ENCODE measurements at regions not wholly inside any gene's neighbourhood (a gene's known extent, or its start where the extent isn't known, plus 50 kb on each side); places are given as distances from the start of the nearest gene placed in this dataset.

DNA sequence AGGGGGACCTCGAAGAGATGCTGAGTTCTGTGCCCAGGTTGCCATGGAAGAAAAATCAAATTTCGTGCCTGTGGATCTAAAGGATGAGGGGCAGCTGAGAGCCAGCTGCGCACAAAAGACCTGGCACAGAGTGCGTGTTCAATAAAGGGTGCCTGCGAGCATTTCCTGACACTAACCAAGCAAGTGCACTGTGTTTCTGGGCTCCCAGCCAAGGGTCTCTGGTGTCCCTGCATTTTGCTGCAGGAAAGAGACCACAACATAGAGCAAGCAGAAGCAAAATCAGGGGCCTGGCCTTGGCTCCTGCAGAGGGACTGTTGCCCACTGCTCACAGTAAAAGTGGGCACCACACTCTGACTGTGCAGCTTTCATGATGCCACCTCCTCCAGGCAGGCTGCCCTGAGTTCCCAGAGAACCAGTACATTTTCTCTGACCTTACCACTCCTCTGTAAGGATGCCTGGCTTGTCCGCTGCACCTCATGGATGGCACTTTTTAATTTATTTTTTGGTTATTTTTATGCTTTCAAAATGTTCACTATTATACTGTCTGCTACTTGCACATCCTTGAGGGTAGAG is 70.8 kb upstream of the GPR12 start:
- Histone ChIP-seq H3K4me3 (ENCODE audit: low read depth in 1 of 5, low read length in 5 of 5) (no peak overlapping the region), H3K9me3 (ENCODE audit: control insufficient read depth in 5 of 5, low read length in 5 of 5) (peaks cover 0 to 6% (median 0%) of the 10 kb centered on the region in 5 donors), H3K9ac (ENCODE audit: low read length in 5 of 5) (no peak overlapping the region), H3K27ac (ENCODE audit: low read depth, low read length) (no peak overlapping the region), H3K27me3 (ENCODE audit: control insufficient read depth in 5 of 5, insufficient read depth in 4 of 5, low read length in 5 of 5) (no peaks in the 10 kb centered on the region), H3K4me1 (ENCODE audit: control insufficient read depth in 5 of 5, insufficient read depth in 5 of 5, low read length in 5 of 5) (no peaks in the 10 kb centered on the region), H3K36me3 (ENCODE audit: control insufficient read depth in 5 of 5, insufficient read depth in 5 of 5, low read length in 5 of 5) (no peaks in the 10 kb centered on the region)

DNA sequence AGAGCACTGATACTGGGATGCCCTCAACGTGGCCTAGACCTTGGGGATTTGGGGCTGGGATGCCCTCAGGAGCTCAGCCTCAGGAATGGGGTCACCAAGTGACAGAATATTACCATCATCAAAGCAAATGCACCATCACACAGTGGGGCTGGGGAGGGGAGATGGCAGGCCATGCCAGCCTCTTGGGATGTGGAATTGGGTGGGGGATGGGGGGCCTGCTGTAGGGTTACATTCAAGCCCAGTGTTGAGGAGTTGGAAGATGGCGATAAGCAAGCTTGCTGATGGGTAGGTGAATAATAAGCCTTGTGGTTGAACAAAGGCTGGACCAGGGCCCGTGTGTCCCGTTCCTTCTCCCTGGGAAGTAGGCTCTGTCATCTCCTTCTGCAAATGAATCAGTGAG is 69.1 kb upstream of the GPR12 start:
- H3K4me3 ChIP-seq (ENCODE audit: low read depth in 1 of 5, low read length in 5 of 5), result no peak overlapping the region
- H3K27me3 ChIP-seq (ENCODE audit: control insufficient read depth in 5 of 5, insufficient read depth in 4 of 5, low read length in 5 of 5), result no peaks in the 10 kb centered on the region
- H3K36me3 ChIP-seq (ENCODE audit: control insufficient read depth in 5 of 5, insufficient read depth in 5 of 5, low read length in 5 of 5), result no peaks in the 10 kb centered on the region
- H3K9ac ChIP-seq (ENCODE audit: low read length in 5 of 5), result no peak overlapping the region
- no peak overlapping the region for H3K27ac ChIP-seq (ENCODE audit: low read depth, low read length)
- no peaks in the 10 kb centered on the region for H3K4me1 ChIP-seq (ENCODE audit: control insufficient read depth in 5 of 5, insufficient read depth in 5 of 5, low read length in 5 of 5)
- H3K9me3 ChIP-seq (ENCODE audit: control insufficient read depth in 5 of 5, low read length in 5 of 5), result no peaks in the 10 kb centered on the region

DNA sequence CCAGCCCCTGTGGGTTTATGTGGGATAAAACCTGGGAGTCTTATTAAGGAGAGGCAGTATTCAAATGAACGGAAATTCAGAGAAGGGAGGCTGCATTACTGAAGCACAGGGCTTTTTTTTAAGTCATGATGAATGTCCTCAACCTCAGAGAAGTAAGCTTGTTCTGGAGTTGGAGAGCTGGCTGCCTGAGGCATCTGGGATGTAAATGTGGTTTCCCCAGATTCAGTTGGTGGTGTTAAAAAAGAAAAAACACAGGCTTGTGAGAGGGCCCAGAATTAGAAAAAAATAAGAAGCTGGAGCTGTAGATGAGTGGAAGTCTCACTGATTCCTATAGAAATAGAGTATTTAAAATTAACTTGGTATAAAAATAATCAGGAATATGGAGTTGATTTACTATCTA is 64.0 kb upstream of the GPR12 start:
- Histone ChIP-seq H3K4me1 (ENCODE audit: control insufficient read depth in 5 of 5, insufficient read depth in 5 of 5, low read length in 5 of 5) (no peaks in the 10 kb centered on the region), H3K27me3 (ENCODE audit: control insufficient read depth in 5 of 5, insufficient read depth in 4 of 5, low read length in 5 of 5) (peaks cover 0 to 5% (median 0%) of the 10 kb centered on the region in 5 donors), H3K36me3 (ENCODE audit: control insufficient read depth in 5 of 5, insufficient read depth in 5 of 5, low read length in 5 of 5) (no peaks in the 10 kb centered on the region)

GRCh38 chr13:26822146-26822545 is 61.6 kb upstream of the GPR12 start:
- no peaks in the 10 kb centered on the region for H3K36me3 ChIP-seq (ENCODE audit: control insufficient read depth in 5 of 5, insufficient read depth in 5 of 5, low read length in 5 of 5)
- H3K27me3 ChIP-seq (ENCODE audit: control insufficient read depth in 5 of 5, insufficient read depth in 4 of 5, low read length in 5 of 5), result peaks cover 0 to 5% (median 0%) of the 10 kb centered on the region in 5 donors
- H3K4me3 ChIP-seq (ENCODE audit: low read depth in 1 of 5, low read length in 5 of 5), result no peak overlapping the region
- H3K9ac ChIP-seq (ENCODE audit: low read length in 5 of 5), result no peak overlapping the region
- H3K4me1 ChIP-seq (ENCODE audit: control insufficient read depth in 5 of 5, insufficient read depth in 5 of 5, low read length in 5 of 5), result no peaks in the 10 kb centered on the region
- no peak overlapping the region for H3K27ac ChIP-seq (ENCODE audit: low read depth, low read length)
- no peaks in the 10 kb centered on the region for H3K9me3 ChIP-seq (ENCODE audit: control insufficient read depth in 5 of 5, low read length in 5 of 5)

More for the DNA sequence above, 64.0 kb upstream of the GPR12 start:
- H3K9ac ChIP-seq (ENCODE audit: low read length in 5 of 5), result no peak overlapping the region
- H3K9me3 ChIP-seq (ENCODE audit: control insufficient read depth in 5 of 5, low read length in 5 of 5), result no peaks in the 10 kb centered on the region
- H3K4me3 ChIP-seq (ENCODE audit: low read depth in 1 of 5, low read length in 5 of 5), result no peak overlapping the region
- H3K27ac ChIP-seq (ENCODE audit: low read depth, low read length), result no peak overlapping the region

DNA sequence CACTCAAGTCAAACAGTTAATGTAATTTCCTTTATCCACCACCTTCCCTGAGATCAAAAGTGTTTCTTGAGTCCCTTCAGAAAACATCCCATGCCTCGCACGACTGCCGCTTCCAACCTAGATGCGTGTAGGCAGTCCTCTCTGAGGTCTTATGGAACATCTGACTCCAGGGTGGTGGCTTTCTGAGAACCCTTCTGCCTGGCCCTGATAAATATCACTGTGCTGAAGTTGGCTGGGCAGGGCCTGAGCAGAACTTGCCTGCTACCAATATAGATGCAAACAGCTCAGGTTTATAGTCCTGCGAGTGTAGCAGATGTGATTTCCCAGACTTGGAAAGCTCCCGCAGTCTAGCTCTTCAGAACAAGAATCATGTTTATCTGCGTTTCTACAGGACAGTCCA is 61.1 kb upstream of the GPR12 start:
- H3K27me3 ChIP-seq (ENCODE audit: control insufficient read depth in 5 of 5, insufficient read depth in 4 of 5, low read length in 5 of 5), result peaks cover 0 to 5% (median 0%) of the 10 kb centered on the region in 5 donors
- H3K4me1 ChIP-seq (ENCODE audit: control insufficient read depth in 5 of 5, insufficient read depth in 5 of 5, low read length in 5 of 5), result peaks cover 0 to 3% (median 0%) of the 10 kb centered on the region in 5 donors
- H3K9ac ChIP-seq (ENCODE audit: low read length in 5 of 5), result no peak overlapping the region
- H3K4me3 ChIP-seq (ENCODE audit: low read depth in 1 of 5, low read length in 5 of 5), result no peak overlapping the region
- H3K27ac ChIP-seq (ENCODE audit: low read depth, low read length), result no peak overlapping the region
- H3K36me3 ChIP-seq (ENCODE audit: control insufficient read depth in 5 of 5, insufficient read depth in 5 of 5, low read length in 5 of 5), result no peaks in the 10 kb centered on the region
- no peaks in the 10 kb centered on the region for H3K9me3 ChIP-seq (ENCODE audit: control insufficient read depth in 5 of 5, low read length in 5 of 5)

DNA sequence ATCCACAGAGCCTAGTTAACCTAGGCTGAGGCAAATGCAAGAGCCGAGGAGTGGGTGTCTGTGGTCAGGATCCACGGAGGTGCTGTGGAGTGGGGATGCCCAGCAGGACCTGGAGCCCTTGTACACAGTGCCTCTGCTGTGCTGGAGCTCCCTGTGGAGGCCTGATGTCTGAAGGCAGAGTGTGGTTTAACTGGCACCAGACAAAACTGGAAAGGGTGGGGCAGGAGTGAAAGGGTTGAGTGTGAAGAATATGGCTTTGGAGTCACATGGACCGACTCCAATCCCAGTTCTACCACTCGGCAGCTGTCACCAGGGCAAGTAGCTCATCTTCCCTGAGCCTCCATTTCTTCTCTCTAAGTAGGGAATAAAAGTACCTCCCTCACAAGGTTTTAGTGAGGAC is 60.3 kb upstream of the GPR12 start:
- no peaks in the 10 kb centered on the region for H3K36me3 ChIP-seq (ENCODE audit: control insufficient read depth in 5 of 5, insufficient read depth in 5 of 5, low read length in 5 of 5)
- H3K4me3 ChIP-seq (ENCODE audit: low read depth in 1 of 5, low read length in 5 of 5), result no peak overlapping the region
- no peak overlapping the region for H3K9ac ChIP-seq (ENCODE audit: low read length in 5 of 5)
- H3K27ac ChIP-seq (ENCODE audit: low read depth, low read length), result no peak overlapping the region
- peaks cover 0 to 5% (median 0%) of the 10 kb centered on the region in 5 donors for H3K27me3 ChIP-seq (ENCODE audit: control insufficient read depth in 5 of 5, insufficient read depth in 4 of 5, low read length in 5 of 5)
- H3K4me1 ChIP-seq (ENCODE audit: control insufficient read depth in 5 of 5, insufficient read depth in 5 of 5, low read length in 5 of 5), result peaks cover 0 to 3% (median 0%) of the 10 kb centered on the region in 5 donors
- H3K9me3 ChIP-seq (ENCODE audit: control insufficient read depth in 5 of 5, low read length in 5 of 5), result no peaks in the 10 kb centered on the region

DNA sequence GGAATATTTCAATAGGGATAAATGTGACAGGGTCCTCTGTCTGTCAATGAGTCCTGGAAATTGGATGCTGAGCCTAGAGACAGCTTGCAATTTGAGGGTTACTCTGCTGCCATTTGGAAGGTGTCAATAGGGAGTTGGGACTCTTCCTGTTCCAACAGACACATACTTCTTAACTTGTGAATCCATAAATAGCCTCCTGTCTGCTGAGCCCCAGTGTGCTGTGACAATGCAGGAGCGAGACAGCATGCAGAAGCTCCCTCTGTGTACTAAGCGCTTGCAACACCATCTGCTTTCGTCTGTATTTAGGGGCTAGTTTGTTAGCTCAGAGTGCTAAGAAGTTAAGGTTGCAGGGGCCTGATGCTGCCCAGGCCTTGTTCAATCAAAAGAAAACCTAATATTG is 58.5 kb upstream of the GPR12 start:
- Histone ChIP-seq H3K9me3 (ENCODE audit: control insufficient read depth in 5 of 5, low read length in 5 of 5) (no peaks in the 10 kb centered on the region), H3K4me3 (ENCODE audit: low read depth in 1 of 5, low read length in 5 of 5) (no peak overlapping the region), H3K9ac (ENCODE audit: low read length in 5 of 5) (no peak overlapping the region), H3K27me3 (ENCODE audit: control insufficient read depth in 5 of 5, insufficient read depth in 4 of 5, low read length in 5 of 5) (peaks cover 0 to 10% (median 4%) of the 10 kb centered on the region in 5 donors), H3K36me3 (ENCODE audit: control insufficient read depth in 5 of 5, insufficient read depth in 5 of 5, low read length in 5 of 5) (no peaks in the 10 kb centered on the region), H3K27ac (ENCODE audit: low read depth, low read length) (no peak overlapping the region), H3K4me1 (ENCODE audit: control insufficient read depth in 5 of 5, insufficient read depth in 5 of 5, low read length in 5 of 5) (peaks cover 0 to 3% (median 0%) of the 10 kb centered on the region in 5 donors)

DNA sequence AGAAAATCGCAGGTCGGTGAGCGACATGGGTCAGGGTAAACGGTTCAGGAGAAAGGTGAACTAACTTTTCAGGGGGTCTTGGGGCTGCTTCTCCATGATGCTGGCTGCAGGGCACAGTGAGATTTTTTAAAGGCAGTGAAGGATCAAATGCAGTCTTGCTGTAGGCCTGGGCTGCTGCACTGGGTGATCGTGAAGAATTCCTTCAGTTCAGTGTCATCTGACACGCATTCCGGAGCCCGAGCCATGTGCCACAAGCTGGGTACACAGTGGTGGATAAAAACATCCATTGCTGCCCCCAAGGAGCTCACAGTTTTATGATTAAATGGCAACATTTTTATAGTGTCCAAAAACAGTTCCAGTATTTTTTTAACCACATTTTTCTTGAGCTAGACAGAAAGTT is 56.3 kb upstream of the GPR12 start:
- Histone ChIP-seq H3K9me3 (ENCODE audit: control insufficient read depth in 5 of 5, low read length in 5 of 5) (no peaks in the 10 kb centered on the region), H3K36me3 (ENCODE audit: control insufficient read depth in 5 of 5, insufficient read depth in 5 of 5, low read length in 5 of 5) (no peaks in the 10 kb centered on the region), H3K27ac (ENCODE audit: low read depth, low read length) (no peak overlapping the region), H3K4me1 (ENCODE audit: control insufficient read depth in 5 of 5, insufficient read depth in 5 of 5, low read length in 5 of 5) (peaks cover 0 to 3% (median 0%) of the 10 kb centered on the region in 5 donors), H3K27me3 (ENCODE audit: control insufficient read depth in 5 of 5, insufficient read depth in 4 of 5, low read length in 5 of 5) (peaks cover 0 to 8% (median 4%) of the 10 kb centered on the region in 5 donors), H3K9ac (ENCODE audit: low read length in 5 of 5) (no peak overlapping the region), H3K4me3 (ENCODE audit: low read depth in 1 of 5, low read length in 5 of 5) (no peak overlapping the region)

- Histone ChIP-seq H3K9ac (ENCODE audit: low read length in 5 of 5) (no peak overlapping the region), H3K27ac (ENCODE audit: low read depth, low read length) (no peak overlapping the region), H3K4me1 (ENCODE audit: control insufficient read depth in 5 of 5, insufficient read depth in 5 of 5, low read length in 5 of 5) (peaks cover 0 to 3% (median 0%) of the 10 kb centered on the region in 5 donors), H3K4me3 (ENCODE audit: low read depth in 1 of 5, low read length in 5 of 5) (no peak overlapping the region), H3K27me3 (ENCODE audit: control insufficient read depth in 5 of 5, insufficient read depth in 4 of 5, low read length in 5 of 5) (peaks cover 4 to 10% (median 5%) of the 10 kb centered on the region in 5 donors), H3K36me3 (ENCODE audit: control insufficient read depth in 5 of 5, insufficient read depth in 5 of 5, low read length in 5 of 5) (no peaks in the 10 kb centered on the region), H3K9me3 (ENCODE audit: control insufficient read depth in 5 of 5, low read length in 5 of 5) (no peaks in the 10 kb centered on the region)
Observed at GRCh38 chr13:26813980-26814348, 53.4 kb upstream of the GPR12 start.

- Histone ChIP-seq H3K4me3 (ENCODE audit: low read depth in 1 of 5, low read length in 5 of 5) (no peak overlapping the region), H3K27me3 (ENCODE audit: control insufficient read depth in 5 of 5, insufficient read depth in 4 of 5, low read length in 5 of 5) (peaks cover 4 to 10% (median 5%) of the 10 kb centered on the region in 5 donors), H3K36me3 (ENCODE audit: control insufficient read depth in 5 of 5, insufficient read depth in 5 of 5, low read length in 5 of 5) (no peaks in the 10 kb centered on the region)
Observed at GRCh38 chr13:26813321-26813979, 52.9 kb upstream of the GPR12 start.

More at GRCh38 chr13:26813321-26813979, 52.9 kb upstream of the GPR12 start:
- Histone ChIP-seq H3K9me3 (ENCODE audit: control insufficient read depth in 5 of 5, low read length in 5 of 5) (no peaks in the 10 kb centered on the region), H3K27ac (ENCODE audit: low read depth, low read length) (no peak overlapping the region), H3K9ac (ENCODE audit: low read length in 5 of 5) (no peak overlapping the region), H3K4me1 (ENCODE audit: control insufficient read depth in 5 of 5, insufficient read depth in 5 of 5, low read length in 5 of 5) (peaks cover 0 to 3% (median 0%) of the 10 kb centered on the region in 5 donors)

All from subcutaneous abdominal adipose tissue (tissue), 5 donors.